ENCODE measurements at regions not wholly inside any gene's neighbourhood (a gene's known extent, or its start where the extent isn't known, plus 50 kb on each side); places are given as distances from the start of the nearest gene placed in this dataset.
A peak's percentile ranks its signal among the peaks of the same experiment; 100 is the strongest.

GRCh38 chr17:15038656-15039055, 226.5 kb downstream of the PMP22 start:
- DNase-seq: peak; percentile 64

GRCh38 chr17:15036238-15036637, 228.9 kb downstream of the PMP22 start:
- no peak for DNase-seq

- no peak for DNase-seq
Observed at GRCh38 chr17:15031975-15032374, 233.2 kb downstream of the PMP22 start.

- DNase-seq: no peak
Observed at GRCh38 chr17:15029469-15029868, 235.7 kb downstream of the PMP22 start.

- no peak for DNase-seq
Observed at GRCh38 chr17:15027853-15028252, 237.3 kb downstream of the PMP22 start.

GRCh38 chr17:15026088-15026487, 239.0 kb downstream of the PMP22 start:
- no peak for DNase-seq

GRCh38 chr17:15023589-15024336, 241.4 kb downstream of the PMP22 start:
- DNase-seq: no peak

- DNase-seq: no peak
Observed at GRCh38 chr17:15019158-15019557, 246.0 kb downstream of the PMP22 start.

- no peak for DNase-seq
Observed at GRCh38 chr17:15012351-15012980, 252.7 kb downstream of the PMP22 start.

- no peak for DNase-seq
Observed at GRCh38 chr17:15009087-15009486, 256.0 kb downstream of the PMP22 start.

- DNase-seq: no peak
Observed at GRCh38 chr17:15007147-15007553, 258.0 kb downstream of the PMP22 start.

- DNase-seq: no peak
Observed at GRCh38 chr17:15006421-15007128, 258.6 kb downstream of the PMP22 start.

- no peak for DNase-seq
Observed at GRCh38 chr17:15000661-15001060, 264.5 kb downstream of the PMP22 start.

GRCh38 chr17:14997290-14997689, 267.8 kb downstream of the PMP22 start:
- no peak for DNase-seq

GRCh38 chr17:14986127-14986526, 279.0 kb downstream of the PMP22 start:
- DNase-seq: peak; percentile 24

GRCh38 chr17:14972844-14973243, 292.3 kb downstream of the PMP22 start:
- DNase-seq: no peak

GRCh38 chr17:14971054-14971453, 294.1 kb downstream of the PMP22 start:
- no peak for DNase-seq

- no peak for DNase-seq
Observed at GRCh38 chr17:14959106-14959648, 305.9 kb downstream of the PMP22 start.

- DNase-seq: no peak
Observed at GRCh38 chr17:14953405-14953804, 311.7 kb downstream of the PMP22 start.

GRCh38 chr17:14950686-14951085, 314.4 kb downstream of the PMP22 start:
- DNase-seq: no peak

- peak; percentile 31 for DNase-seq
Observed at GRCh38 chr17:14950216-14950615, 314.9 kb downstream of the PMP22 start.

GRCh38 chr17:14947671-14948070, 317.5 kb downstream of the PMP22 start:
- no peak for DNase-seq

GRCh38 chr17:14946481-14946880, 318.6 kb downstream of the PMP22 start:
- DNase-seq: no peak
